ENCODE measurements at regions not wholly inside any gene's neighbourhood (a gene's known extent, or its start where the extent isn't known, plus 50 kb on each side); places are given as distances from the start of the nearest gene placed in this dataset.

- TF ChIP-seq CTCF (IDR thresholded peaks at IDR 0.05) (no peak), FOXP4 (CRISPR knock-in tag; IDR thresholded peaks at IDR 0.05) (no peak), MAX (CRISPR knock-in tag; IDR thresholded peaks at IDR 0.05) (no peak)
Measured at GRCh38 chrX:13428053-13428786, 108.4 kb upstream of the ATXN3L start.
